Breast epithelium (tissue), 4 donors: ENCODE measurements at regions not wholly inside any gene's neighbourhood (a gene's known extent, or its start where the extent isn't known, plus 50 kb on each side); places are given as distances from the start of the nearest gene placed in this dataset.

ENCODE experiments used
- DNase-seq, 2 donors: peaks; one replicate each; pipeline ENCODE4 v3.0.0-alpha.2; 2019; ENCODE audit warnings: low spot score in 2 of 2
- H3K27ac ChIP-seq, 2 donors: fragments of 200-600 bp; sonication (generic) in 1 of 2; one replicate each; pipeline ENCODE4 v1.5.1; 2016 to 2019; ENCODE audit warnings: mild to moderate bottlenecking in 1 of 2
- H3K27me3 ChIP-seq, 2 donors: fragments of 200-600 bp; sonication (generic) in 1 of 2; one replicate each; pipeline versions ENCODE4 v1.5.1 to v1.6.0; 2017 to 2019; ENCODE audit warnings: control low read depth in 1 of 2, mild to moderate bottlenecking in 1 of 2
- H3K36me3 ChIP-seq: fragments of 200-600 bp; one replicate; pipeline ENCODE4 v1.5.1; 2019
- H3K4me1 ChIP-seq, 2 donors: fragments of 200-600 bp; sonication (generic); one replicate each; pipeline ENCODE4 v1.5.1; 2016 to 2019; ENCODE audit warnings: control low read depth in 1 of 2
- H3K4me3 ChIP-seq, 3 donors: fragments of 200-600 bp; sonication (generic); 1 replicate in 2 of 3; 2 replicates in 1 of 3; pipeline ENCODE4 v1.5.1; 2016 to 2019; ENCODE audit warnings: mild to moderate bottlenecking in 3 of 3, moderate library complexity in 2 of 3
- H3K9me3 ChIP-seq, 2 donors: fragments of 200-600 bp; sonication (generic) in 1 of 2; one replicate each; pipeline ENCODE4 v1.5.1; 2016 to 2019; ENCODE audit warnings: control low read depth in 1 of 2
- CTCF ChIP-seq, 3 donors: fragments of 450-650 bp; IDR thresholded peaks; one replicate each; pipeline ENCODE4 v1.5.1; 2016 to 2017; ENCODE audit warnings: antibody characterized with exemption in 3 of 3, mild to moderate bottlenecking in 3 of 3, moderate library complexity in 3 of 3
- POLR2A ChIP-seq: fragments of 450-650 bp; IDR thresholded peaks from one replicate; pipeline ENCODE4 v1.6.1; 2016; ENCODE audit warnings: antibody characterized with exemption, mild to moderate bottlenecking, moderate library complexity
- POLR2AphosphoS5 ChIP-seq, 3 donors: sonication (generic); formaldehyde crosslinking; IDR thresholded peaks; one replicate each; pipeline ENCODE4 v1.6.1; 2017; ENCODE audit warnings: antibody characterized with exemption in 3 of 3
- intact Hi-C: fragments of 100-400 bp; cut with DNase I; formaldehyde crosslinking; loops from one replicate; pipeline ENCODE4 v1.15.1; 2023; ENCODE audit warnings: low total_unique reads

GRCh38 chr4:186342582-186342981 is 76.6 kb downstream of the F11 start:
- TF ChIP-seq POLR2A (no peak), POLR2AphosphoS5 (IDR thresholded peaks at IDR 0.05) (no peak), CTCF (IDR thresholded peaks at IDR 0.05) (no peak)
- no peak for DNase-seq
- H3K36me3 ChIP-seq, result no peaks in the 10 kb centered on the region
- no peaks in the 10 kb centered on the region for H3K4me1 ChIP-seq
- no peak overlapping the region for H3K4me3 ChIP-seq
- peaks cover 0 to 4% of the 10 kb centered on the region in 2 donors for H3K27me3 ChIP-seq
- intact Hi-C loops, result no loop called here
- H3K9me3 ChIP-seq, result peaks cover 0 to 8% of the 10 kb centered on the region in 2 donors
- H3K27ac ChIP-seq, result no peak overlapping the region

- Histone ChIP-seq H3K9me3 (peaks cover 0 to 8% of the 10 kb centered on the region in 2 donors), H3K4me3 (no peak overlapping the region), H3K27me3 (peaks cover 0 to 4% of the 10 kb centered on the region in 2 donors), H3K4me1 (no peaks in the 10 kb centered on the region), H3K36me3 (no peaks in the 10 kb centered on the region), H3K27ac (no peak overlapping the region)
- intact Hi-C loops, result no loop called here
- no peak for TF ChIP-seq POLR2AphosphoS5 (IDR thresholded peaks at IDR 0.05)
- no peak for TF ChIP-seq CTCF (IDR thresholded peaks at IDR 0.05)
- no peak for TF ChIP-seq POLR2A
- no peak for DNase-seq
Observed at GRCh38 chr4:186341655-186342054, 75.7 kb downstream of the F11 start.
